Stimulated activated CD8-positive, alpha-beta memory T cell treated with anti-CD3 and anti-CD28 coated beads, Interleukin-7, amount 100 ng/mL, for 24 hours (primary cell): ENCODE measurements at regions not wholly inside any gene's neighbourhood (a gene's known extent, or its start where the extent isn't known, plus 50 kb on each side); places are given as distances from the start of the nearest gene placed in this dataset.
"Not testable (repeated sequence)": the region's sequence is repeated elsewhere in the genome, so short reads cannot be mapped to it uniquely, and the experiment has no call there.

Source experiments
- DNase-seq: peaks from one replicate; pipeline ENCODE4 v3.0.0-alpha.2; 2020; ENCODE audit warnings: low read depth

DNA sequence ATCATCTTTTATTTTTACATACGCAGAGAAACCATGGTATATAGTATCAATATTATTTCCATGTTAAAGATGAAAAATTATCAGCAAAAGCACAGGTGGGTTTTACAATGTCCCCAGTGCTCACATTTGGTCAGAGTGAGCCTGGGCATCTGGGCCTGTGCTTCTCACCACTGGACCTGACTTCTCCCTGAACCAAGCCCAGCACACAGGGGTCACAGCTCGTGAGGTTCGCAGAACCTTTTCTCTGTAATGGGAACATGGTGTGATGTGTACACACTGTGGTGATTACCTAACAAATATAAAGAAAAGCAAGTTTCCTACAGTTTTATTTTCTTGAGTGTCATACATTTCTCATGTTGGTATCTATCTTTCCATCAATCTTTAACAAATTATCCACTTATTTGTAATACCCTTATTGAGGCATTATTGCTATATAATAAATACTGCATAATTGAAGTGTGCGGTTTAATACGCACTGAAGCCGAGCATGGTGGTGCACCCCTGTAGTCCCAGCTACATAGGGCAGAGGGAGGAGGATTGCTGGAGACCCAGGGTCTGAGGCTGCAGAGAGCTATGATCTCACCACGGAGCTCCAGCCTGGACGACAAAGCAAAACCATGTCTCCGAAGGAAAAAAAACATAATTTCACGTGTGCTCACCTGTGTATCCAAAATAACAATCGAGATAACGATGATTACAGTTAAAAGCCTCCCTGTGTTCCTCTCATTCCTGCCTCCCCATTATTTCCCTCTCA lies 743.2 kb downstream of the TMEM121 start:
- no peak for DNase-seq

DNA sequence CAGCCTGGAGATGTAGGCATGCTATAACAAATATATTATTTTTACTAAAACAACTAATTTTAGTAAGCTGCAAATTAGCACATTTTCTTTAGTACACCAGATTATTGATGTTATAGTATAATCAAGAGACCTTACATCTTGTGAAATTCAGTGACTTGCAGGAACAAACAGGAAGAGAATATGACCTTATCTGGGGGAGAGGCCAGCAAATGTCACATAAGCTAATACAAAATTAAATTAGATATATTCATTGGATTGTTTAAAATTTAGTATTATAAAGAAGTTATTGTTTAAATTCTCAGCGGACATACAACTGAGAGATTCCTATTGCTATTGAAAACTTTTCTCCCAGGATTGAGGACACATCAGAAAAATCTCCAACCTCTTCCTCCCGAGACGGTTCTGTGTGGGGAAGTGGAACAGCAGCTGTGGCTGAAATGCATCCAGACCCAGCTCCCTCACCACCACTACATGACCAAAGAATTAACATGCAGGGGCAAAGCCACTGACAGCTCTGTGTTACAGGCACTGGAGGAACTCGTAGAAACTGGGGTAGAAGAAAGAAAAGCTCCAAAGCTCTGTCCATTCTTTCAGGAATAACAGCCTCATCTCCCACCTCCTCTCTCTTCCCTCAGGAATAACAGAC lies 744.2 kb downstream of the TMEM121 start:
- DNase-seq, result not testable (repeated sequence)

DNA sequence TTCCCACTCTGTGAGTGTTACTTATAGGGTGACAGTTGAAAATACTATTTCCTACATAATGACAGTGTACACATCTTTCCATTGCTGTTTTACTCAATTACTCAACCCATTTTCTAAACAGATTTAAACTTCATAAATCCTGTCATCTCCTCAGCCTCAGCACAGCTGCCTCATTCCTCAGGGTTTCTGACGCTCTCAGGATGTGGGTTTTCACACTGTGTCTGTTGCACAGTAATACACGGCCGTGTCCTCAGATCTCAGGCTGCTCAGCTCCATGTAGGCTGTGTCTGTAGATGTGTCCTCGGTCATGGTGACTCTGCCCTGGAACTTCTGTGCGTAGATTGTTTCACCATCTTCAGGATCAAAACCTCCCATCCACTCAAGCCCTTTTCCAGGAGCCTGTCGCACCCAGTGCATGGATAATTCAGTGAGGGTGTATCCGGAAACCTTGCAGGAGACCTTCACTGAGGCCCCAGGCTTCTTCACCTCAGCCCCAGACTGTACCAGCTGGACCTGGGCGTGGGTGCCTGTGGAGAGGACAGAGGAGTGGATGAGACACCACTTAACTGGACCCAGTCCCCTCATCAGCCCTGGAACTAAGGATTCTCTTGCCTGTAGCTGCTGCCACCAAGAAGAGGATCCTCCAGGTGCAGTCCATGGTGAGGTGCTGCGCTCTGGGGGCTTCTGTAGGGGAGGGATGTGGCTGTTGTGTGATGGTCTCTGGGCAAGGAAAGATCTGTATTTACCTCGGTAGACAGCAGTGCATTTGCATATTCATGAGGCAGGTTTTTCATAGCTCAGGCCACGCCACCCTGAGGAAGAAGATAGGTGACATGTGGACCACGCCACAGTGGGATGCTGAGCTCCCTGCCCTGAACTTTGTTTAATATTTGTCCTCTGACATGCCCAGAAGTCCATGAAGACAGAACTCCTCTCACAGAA lies 750.2 kb downstream of the TMEM121 start:
- no peak for DNase-seq

DNA sequence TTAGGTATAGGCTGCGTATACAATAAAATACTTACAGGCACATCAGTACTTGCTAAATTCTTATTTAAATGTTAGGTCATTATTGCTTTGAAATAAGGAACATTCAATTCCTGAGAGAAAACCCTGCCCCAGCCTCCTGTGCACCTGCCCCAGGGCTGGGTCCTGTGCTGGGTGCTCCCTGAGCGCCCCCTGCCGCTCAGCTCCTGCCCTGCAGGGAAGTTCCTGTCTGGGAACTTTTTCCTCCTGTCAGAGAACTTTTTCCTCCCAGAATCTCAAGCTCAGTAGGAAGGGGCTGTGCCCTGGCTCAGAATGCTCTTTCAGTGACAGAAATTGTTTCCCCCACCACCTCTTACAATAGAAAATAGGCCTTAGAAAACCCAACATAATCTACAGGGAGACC lies 751.1 kb downstream of the TMEM121 start:
- DNase-seq, result no peak

DNA sequence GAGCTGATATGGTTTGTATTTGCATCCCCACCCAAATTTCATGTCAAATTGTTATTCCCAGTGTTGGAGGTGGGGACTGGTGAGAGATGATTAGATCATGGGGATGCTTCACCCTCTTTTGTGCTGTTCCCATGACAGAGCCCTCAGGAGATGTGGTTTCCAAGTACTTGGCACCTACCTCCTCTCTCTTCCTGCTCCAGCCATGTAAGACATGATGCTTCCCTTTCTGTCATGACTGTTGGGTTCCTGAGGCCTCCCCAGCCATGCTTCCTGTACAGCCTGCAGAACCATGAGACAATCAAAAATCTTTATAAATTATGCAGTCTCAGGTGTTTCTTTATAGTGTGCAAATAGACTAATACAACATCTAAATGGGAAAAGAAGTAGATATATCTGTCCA lies 754.5 kb downstream of the TMEM121 start:
- DNase-seq, result no peak

DNA sequence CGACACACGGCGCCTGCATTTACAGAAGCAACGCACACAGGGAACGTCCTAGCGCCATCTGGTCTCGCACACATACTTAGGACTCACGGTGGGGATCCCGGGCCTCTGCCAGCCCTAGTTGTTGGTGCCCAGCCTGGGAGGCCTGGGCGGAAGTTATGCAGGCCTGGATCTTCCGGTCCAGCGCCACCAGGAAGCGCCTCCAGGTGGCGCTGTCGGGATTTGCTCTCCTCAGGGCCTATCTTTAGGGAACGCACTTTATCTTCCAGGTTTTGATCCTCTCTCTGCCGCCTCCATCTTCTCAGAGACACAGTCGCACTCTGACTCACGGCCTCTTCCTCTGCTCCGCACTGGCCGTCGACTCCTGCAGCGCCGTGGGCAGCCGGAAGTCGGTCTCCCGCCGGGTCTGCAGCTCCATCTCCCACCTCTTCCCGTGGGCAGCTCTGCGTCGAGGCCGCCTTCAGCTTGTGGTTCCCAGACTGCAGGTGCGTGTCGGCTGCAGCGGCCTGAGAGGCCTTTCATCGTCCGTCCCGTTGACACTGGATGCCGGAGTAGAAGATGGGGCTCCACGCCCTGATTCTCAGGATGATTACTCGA lies 760.4 kb downstream of the TMEM121 start:
- no peak for DNase-seq

DNA sequence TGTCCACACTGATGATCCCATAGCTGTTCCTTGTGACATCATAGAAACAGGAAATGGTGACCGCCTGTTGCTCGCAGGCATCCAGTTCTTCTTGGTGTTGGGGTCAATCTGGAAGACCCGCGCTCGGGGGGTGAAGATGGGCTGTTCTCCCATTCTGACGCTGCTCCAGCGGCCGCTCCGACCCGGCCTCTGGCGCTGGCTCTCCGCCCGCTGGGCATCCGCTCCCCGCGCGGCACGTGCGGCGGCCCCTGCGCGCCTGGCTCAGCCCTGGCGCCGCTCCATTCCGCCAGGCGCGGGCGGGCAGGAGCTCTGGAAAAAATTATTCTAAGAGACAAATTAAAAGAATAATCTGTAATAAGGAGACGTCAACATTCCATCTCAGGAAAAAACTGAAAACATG lies 761.1 kb downstream of the TMEM121 start:
- no peak for DNase-seq

DNA sequence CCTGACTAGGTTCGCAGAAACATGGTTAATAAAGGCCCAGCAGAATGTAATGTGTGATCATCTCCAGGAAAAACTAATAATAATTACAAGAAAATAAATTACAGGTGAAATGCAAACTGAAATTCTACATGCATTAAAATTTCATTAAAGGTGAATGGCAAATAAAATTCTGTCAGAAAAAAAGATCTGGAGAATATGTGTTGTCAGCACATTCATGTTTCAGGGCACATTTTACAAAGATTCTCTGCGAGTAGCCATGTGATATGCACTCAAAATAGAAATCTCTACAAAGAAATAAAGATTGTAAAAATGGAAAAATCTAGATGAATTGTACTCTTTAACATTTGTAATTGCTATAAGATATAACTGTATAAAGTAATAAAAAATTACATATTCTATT lies 765.2 kb downstream of the TMEM121 start:
- DNase-seq, result no peak

DNA sequence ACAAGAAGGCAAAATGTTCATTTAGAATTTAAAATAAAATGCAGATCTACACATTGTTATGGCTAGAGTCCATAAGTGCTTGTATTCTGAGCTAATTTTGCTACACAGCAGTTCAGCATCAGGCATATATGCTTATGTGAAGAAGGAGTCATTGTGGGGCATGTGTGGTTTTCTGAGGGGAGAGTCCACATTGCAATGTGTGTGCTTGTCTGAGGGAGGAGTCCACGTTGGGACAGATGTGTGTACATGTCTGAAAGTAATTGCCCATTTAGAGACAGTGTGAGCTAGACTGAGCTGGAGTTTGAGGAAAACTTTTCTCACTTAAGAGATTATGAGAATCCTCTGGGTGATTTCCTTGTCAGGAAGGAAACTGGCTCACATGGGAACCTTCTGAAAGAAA lies 767.9 kb downstream of the TMEM121 start:
- DNase-seq, result no peak

DNA sequence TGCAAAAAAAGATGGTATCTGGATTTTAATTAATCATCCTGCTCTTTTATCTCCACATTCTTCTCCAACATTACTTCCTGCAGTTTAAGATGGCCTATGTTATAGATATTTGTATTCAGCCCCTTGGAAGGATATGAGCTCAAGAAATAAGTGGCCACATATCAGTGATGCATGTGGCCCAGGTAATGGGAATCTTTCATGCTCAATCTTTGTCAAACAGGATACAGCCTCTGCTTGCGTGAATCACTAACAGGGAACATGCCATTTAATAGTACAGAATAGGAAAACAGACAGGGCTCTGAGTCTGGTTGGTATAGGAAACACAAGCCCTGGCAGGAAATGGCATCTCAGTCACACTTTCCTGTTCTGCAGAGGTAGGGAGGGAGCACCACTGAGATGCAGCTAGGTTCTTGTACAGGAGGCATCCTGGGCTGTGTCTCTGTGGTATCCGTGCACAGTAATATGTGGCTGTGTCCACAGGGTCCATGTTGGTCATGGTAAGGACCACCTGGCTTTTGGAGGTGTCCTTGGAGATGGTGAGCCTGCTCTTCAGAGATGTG lies 774.6 kb downstream of the TMEM121 start:
- DNase-seq, result not testable (repeated sequence)

DNA sequence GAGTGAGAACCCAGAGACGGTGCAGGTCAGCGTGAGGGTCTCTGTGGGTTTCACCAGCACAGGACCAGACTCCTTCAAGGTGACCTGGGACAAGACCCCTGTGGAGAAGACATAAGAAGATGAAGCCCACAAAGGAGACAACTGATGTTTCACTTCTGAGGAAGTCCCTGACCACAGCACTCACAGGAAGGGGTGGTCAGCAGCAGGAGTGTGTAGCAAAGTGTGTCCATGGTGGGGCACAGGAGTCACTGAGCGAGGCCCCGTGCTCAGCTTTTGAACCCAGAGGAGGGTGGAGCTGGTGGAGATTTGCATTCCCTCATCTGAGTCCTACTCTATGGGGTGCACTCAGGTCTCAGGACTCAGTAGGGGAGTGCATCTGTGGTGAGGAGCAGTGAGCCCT lies 775.2 kb downstream of the TMEM121 start:
- DNase-seq, result not testable (repeated sequence)

DNA sequence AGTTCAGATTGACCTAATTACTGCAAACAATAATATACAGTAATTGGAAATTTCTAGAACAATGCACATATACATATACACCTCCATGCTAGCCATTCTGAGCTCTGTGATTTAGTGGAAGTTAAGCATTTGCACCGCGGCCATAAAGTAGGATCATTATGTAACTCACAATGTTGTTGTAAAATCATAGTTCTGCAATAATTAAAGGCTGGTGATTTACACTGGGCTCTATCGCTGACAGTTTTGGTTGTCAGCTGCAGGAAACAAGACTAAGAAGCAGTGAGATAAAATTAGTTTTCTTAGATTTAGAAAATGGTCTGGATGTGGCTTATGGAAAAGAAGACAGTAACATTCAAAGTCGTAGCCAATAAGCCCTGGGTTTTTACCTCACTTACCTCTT lies 776.3 kb downstream of the TMEM121 start:
- no peak for DNase-seq

DNA sequence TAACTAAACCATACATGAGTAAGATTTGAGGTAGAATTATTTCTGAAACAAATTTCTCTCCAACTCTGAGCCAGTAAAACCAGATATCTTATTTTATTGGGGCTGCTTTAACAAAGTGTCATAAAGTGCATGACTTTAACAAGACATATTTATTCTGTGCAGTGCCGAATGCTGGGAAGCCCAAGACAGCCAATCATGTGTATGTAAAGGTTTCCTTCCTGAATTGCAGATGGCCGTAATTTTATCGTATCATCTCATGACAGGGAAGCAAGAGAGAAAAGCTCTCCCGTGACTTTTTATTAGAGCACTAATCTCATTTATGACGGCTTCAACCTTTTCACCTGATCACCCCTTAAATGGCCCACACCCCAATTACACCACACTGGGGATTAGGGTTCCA lies 777.9 kb downstream of the TMEM121 start:
- no peak for DNase-seq

DNA sequence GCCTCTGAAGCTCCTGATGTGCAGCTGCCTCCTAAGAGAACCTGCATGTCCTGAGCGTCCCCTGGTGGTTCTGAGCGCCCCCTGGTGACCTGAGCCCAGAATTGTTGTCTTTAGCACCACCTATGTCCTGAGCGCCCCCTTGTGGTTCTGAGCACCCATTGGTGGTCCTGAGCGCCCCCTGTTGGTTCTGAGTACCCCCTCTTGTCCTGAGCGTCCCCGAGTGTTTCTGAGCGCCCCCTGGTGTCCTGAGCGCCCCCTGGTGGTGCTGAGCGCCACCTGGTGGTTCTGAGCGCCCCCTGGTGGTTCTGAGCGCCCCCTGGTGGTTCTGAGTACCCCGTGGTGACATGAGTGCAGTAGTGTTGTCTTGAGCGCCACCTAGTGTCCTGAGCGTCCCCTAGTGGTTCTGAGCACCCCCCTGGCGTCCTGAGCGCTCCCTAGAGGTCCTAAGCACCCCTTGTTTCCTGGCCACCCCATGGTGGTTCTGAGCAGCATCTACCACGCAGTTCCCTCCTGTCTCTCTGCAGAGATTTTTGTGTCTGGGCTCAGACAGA lies 782.5 kb downstream of the TMEM121 start:
- peak; percentile 72 for DNase-seq

DNA sequence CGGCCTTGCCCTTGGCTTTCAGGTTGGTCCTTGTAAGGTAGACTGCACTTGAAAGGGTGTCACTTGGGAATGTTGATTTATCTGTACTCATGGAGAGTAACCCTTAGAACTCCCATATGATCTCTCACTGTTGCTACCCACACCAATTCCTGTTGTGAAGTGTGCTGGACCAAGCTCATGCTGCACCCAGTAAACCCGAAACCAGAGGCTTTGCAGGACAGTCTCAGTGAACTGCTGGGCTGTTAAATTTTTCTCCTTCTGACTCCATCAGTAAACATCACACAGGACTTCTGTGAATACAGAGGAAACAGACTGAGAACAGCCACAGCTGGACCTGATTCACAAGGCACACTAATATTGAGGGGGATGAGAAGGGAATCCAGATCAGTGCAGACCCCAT lies 783.0 kb downstream of the TMEM121 start:
- DNase-seq, result no peak

DNA sequence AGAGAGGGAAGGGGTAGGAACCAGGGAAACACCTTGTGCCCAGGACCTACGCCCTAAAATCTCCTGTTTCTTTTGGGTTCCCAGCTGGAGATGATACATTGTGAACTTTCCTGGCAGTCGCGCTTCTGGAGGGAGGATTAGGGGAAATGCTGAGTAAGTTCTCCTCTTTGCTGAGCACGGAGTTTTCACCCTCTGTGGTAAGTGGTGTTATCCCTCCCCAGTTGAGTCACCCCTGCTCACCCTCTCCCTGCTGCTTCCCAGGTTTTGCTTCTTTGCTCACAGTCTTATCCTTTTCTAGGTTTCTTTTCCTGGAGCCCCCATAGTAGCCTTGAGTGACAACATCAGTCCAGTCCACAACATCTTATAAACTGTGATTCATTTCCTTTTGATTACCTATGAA lies 789.1 kb downstream of the TMEM121 start:
- no peak for DNase-seq

DNA sequence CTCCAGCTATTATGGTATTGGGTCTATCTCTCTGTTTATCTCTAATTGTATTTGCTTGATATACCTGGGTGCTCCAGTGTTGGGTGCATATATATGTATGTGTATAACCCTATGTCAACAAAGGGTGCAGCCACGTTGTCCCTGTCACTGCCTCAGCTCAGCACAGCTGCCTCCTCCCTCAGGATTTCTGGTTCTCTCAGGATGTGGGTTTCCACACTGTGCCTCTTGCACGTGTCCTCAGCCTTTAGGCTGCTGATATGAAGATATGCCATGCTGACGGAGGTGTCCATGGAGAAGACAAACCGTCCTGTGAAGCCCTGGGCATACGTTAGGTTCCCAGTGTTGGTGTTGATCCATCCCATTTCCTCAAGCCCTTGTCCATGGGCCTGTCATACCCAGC lies 791.2 kb downstream of the TMEM121 start:
- no peak for DNase-seq

DNA sequence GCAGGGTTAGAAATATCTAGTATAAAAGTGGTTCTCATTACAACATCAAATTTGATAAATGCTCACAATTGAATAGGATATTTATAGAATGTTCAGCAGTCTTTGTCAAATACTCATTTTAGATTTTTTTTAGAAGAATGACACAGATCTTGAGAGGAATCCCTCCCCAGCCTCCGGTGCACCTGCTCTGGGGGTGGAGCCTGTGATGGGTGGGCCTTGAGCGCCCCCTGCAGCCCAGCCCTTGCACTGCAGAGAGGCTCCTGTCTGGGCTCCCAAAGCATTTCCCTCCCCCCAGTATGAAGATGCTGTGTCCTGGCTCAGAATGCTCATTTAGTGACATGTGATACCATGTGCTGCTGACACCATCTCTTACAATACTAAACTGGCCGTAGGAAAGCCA lies 792.3 kb downstream of the TMEM121 start:
- peak; percentile 31 for DNase-seq

DNA sequence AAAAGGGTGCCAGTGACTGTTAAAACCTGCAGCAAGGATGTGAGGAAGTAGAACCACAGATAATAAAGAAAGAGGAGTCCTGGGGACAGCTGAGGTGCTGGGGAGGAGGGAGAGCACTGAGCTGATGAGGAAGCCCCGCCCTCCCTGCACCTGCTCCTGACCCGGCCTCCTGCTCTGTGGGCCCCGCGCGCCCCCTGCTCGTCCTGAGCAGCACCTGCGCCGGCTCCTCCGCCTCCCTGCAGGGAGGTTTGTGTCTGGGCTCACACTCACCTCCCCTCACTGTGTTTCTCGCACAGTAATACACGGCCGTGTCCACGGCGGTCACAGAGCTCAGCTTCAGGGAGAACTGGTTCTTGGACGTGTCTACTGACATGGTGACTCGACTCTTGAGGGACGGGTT lies 797.6 kb downstream of the TMEM121 start:
- not testable (repeated sequence) for DNase-seq

DNA sequence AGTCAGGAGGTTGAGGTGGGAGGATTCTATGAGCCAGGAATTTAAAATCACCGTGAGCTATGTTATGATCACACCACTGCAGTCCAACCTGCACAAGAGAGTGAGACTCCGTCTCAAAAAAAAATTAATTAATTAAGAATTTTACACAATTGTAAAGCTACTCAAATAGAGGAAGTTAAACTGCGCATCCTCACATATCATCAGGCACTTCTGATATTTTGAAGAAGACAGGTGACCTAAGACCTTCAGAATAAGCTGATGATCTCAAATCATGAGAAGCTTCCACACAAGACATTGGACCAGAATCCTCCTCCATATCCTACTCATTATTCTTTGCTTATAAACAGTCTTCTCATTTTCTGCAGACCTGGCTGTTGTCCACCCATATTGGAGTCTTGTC lies 800.9 kb downstream of the TMEM121 start:
- DNase-seq, result no peak

DNA sequence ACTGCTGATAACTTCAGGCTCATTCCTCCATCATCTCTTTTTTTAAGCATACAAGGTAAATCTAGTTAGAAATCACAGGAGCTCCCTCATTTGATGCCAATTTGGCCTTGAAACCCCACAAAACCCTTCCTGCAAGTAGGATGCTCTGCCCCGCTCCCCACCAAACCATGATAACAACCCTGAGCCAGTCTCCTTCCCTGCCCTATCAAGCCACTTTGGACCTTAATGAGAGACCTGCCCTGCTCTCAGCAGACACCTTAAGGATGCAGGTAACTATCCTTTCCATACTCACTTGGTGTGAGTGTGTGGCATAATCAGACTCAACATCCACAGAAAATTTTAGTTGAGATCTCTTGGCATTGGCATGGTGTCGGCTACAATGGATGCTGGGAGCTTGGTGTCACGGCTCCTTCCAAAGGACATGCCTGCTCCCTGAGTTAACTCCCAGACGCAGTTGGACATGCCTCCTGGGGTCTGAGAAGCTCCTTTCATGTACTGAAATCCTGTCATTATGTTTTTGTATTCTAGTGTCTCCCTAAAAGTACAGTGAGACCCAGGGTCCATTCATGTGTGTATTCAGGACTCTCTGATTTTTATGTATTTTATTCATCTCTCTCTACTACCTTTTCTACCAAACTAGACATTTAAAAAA lies 801.4 kb downstream of the TMEM121 start:
- DNase-seq, result not testable (repeated sequence)
